Stomach smooth muscle (tissue), 2 donors: ENCODE measurements at regions not wholly inside any gene's neighbourhood (a gene's known extent, or its start where the extent isn't known, plus 50 kb on each side); places are given as distances from the start of the nearest gene placed in this dataset.

Experiments
- H3K27ac ChIP-seq: one replicate; pipeline ENCODE4 v1.7.0; 2013; ENCODE audit warnings: mild to moderate bottlenecking, low read length, inconsistent platforms
- H3K27me3 ChIP-seq, 2 donors: one replicate each; pipeline ENCODE4 v1.7.0; 2013; ENCODE audit warnings: low read length in 2 of 2; ENCODE audit not compliant: insufficient read depth in 2 of 2, control insufficient read depth in 1 of 2
- H3K36me3 ChIP-seq, 2 donors: one replicate each; pipeline ENCODE4 v1.7.0; 2013; ENCODE audit warnings: low read length in 2 of 2; ENCODE audit not compliant: control insufficient read depth in 2 of 2, insufficient read depth in 2 of 2
- H3K4me1 ChIP-seq: one replicate; pipeline ENCODE4 v1.7.0; 2013; ENCODE audit warnings: low read length; ENCODE audit not compliant: control insufficient read depth, insufficient read depth
- H3K4me3 ChIP-seq, 2 donors: one replicate each; pipeline ENCODE4 v1.7.0; 2013; ENCODE audit warnings: low read length in 2 of 2
- H3K9ac ChIP-seq, 2 donors: one replicate each; pipeline ENCODE4 v1.7.0; 2013; ENCODE audit warnings: low read length in 2 of 2, mild to moderate bottlenecking in 1 of 2
- H3K9me3 ChIP-seq, 2 donors: one replicate each; pipeline ENCODE4 v1.7.0; 2013; ENCODE audit warnings: low read length in 2 of 2; ENCODE audit not compliant: control insufficient read depth in 2 of 2
- donor health status: healthy.
- donor health status: Pancreatic carcinoma.

GRCh38 chr5:14090755-14091154 lies 52.4 kb upstream of the TRIO start:
- Histone ChIP-seq H3K9me3 (no peaks in the 10 kb centered on the region), H3K27ac (no peak overlapping the region), H3K36me3 (no peaks in the 10 kb centered on the region), H3K4me3 (no peak overlapping the region), H3K9ac (no peak overlapping the region), H3K27me3 (no peaks in the 10 kb centered on the region), H3K4me1 (no peaks in the 10 kb centered on the region)

- no peaks in the 10 kb centered on the region for H3K27me3 ChIP-seq
- no peaks in the 10 kb centered on the region for H3K4me1 ChIP-seq
- no peak overlapping the region for H3K27ac ChIP-seq
- H3K36me3 ChIP-seq, result no peaks in the 10 kb centered on the region
- H3K4me3 ChIP-seq, result no peak overlapping the region
- no peaks in the 10 kb centered on the region for H3K9me3 ChIP-seq
- no peak overlapping the region for H3K9ac ChIP-seq
These were observed 52.9 kb upstream of the TRIO start for GRCh38 chr5:14090290-14090689.

GRCh38 chr5:14089198-14089597 lies 53.9 kb upstream of the TRIO start:
- Histone ChIP-seq H3K36me3 (no peaks in the 10 kb centered on the region), H3K4me1 (no peaks in the 10 kb centered on the region), H3K27me3 (no peaks in the 10 kb centered on the region), H3K9me3 (no peaks in the 10 kb centered on the region), H3K4me3 (no peak overlapping the region), H3K9ac (no peak overlapping the region), H3K27ac (no peak overlapping the region)

- no peaks in the 10 kb centered on the region for H3K4me1 ChIP-seq
- H3K9me3 ChIP-seq, result peaks cover 0 to 4% of the 10 kb centered on the region in 2 donors
- H3K4me3 ChIP-seq, result no peak overlapping the region
- H3K9ac ChIP-seq, result no peak overlapping the region
- H3K27me3 ChIP-seq, result no peaks in the 10 kb centered on the region
- no peak overlapping the region for H3K27ac ChIP-seq
- no peaks in the 10 kb centered on the region for H3K36me3 ChIP-seq
These were observed 56.9 kb upstream of the TRIO start for GRCh38 chr5:14086261-14086660.

GRCh38 chr5:14082973-14083372 lies 60.2 kb upstream of the TRIO start:
- H3K4me3 ChIP-seq, result no peak overlapping the region
- no peaks in the 10 kb centered on the region for H3K27me3 ChIP-seq
- H3K4me1 ChIP-seq, result no peaks in the 10 kb centered on the region
- no peak overlapping the region for H3K9ac ChIP-seq
- H3K27ac ChIP-seq, result no peak overlapping the region
- H3K9me3 ChIP-seq, result peaks cover 0 to 4% of the 10 kb centered on the region in 2 donors
- H3K36me3 ChIP-seq, result no peaks in the 10 kb centered on the region

- Histone ChIP-seq H3K9me3 (peaks cover 0 to 4% of the 10 kb centered on the region in 2 donors), H3K27ac (no peak overlapping the region)
These were observed 60.6 kb upstream of the TRIO start for GRCh38 chr5:14082523-14082922.

GRCh38 chr5:14081791-14082190 lies 61.4 kb upstream of the TRIO start:
- H3K27me3 ChIP-seq, result no peaks in the 10 kb centered on the region
- no peak overlapping the region for H3K9ac ChIP-seq
- no peaks in the 10 kb centered on the region for H3K36me3 ChIP-seq
- H3K4me3 ChIP-seq, result no peak overlapping the region
- no peak overlapping the region for H3K27ac ChIP-seq
- H3K4me1 ChIP-seq, result no peaks in the 10 kb centered on the region
- H3K9me3 ChIP-seq, result peaks cover 0 to 4% of the 10 kb centered on the region in 2 donors

More at GRCh38 chr5:14082523-14082922, 60.6 kb upstream of the TRIO start:
- Histone ChIP-seq H3K36me3 (no peaks in the 10 kb centered on the region), H3K27me3 (no peaks in the 10 kb centered on the region), H3K4me3 (no peak overlapping the region), H3K4me1 (no peaks in the 10 kb centered on the region), H3K9ac (no peak overlapping the region)

- no peaks in the 10 kb centered on the region for H3K4me1 ChIP-seq
- no peaks in the 10 kb centered on the region for H3K27me3 ChIP-seq
- peaks cover 0 to 4% of the 10 kb centered on the region in 2 donors for H3K9me3 ChIP-seq
- no peaks in the 10 kb centered on the region for H3K36me3 ChIP-seq
- H3K9ac ChIP-seq, result no peak overlapping the region
- H3K4me3 ChIP-seq, result no peak overlapping the region
- no peak overlapping the region for H3K27ac ChIP-seq
These were observed 64.4 kb upstream of the TRIO start for GRCh38 chr5:14078716-14079115.

- Histone ChIP-seq H3K36me3 (no peaks in the 10 kb centered on the region), H3K9ac (no peak overlapping the region), H3K9me3 (peaks cover 0 to 3% of the 10 kb centered on the region in 2 donors), H3K27ac (no peak overlapping the region), H3K4me3 (no peak overlapping the region), H3K27me3 (no peaks in the 10 kb centered on the region), H3K4me1 (no peaks in the 10 kb centered on the region)
These were observed 65.6 kb upstream of the TRIO start for GRCh38 chr5:14077501-14077900.

GRCh38 chr5:14076561-14076960 lies 66.6 kb upstream of the TRIO start:
- no peak overlapping the region for H3K4me3 ChIP-seq
- H3K27ac ChIP-seq, result no peak overlapping the region
- no peaks in the 10 kb centered on the region for H3K9me3 ChIP-seq
- no peaks in the 10 kb centered on the region for H3K4me1 ChIP-seq
- no peak overlapping the region for H3K9ac ChIP-seq
- no peaks in the 10 kb centered on the region for H3K36me3 ChIP-seq
- H3K27me3 ChIP-seq, result no peaks in the 10 kb centered on the region

- Histone ChIP-seq H3K36me3 (no peaks in the 10 kb centered on the region), H3K9me3 (no peaks in the 10 kb centered on the region), H3K4me3 (no peak overlapping the region), H3K9ac (no peak overlapping the region), H3K4me1 (no peaks in the 10 kb centered on the region), H3K27me3 (no peaks in the 10 kb centered on the region), H3K27ac (no peak overlapping the region)
These were observed 67.2 kb upstream of the TRIO start for GRCh38 chr5:14075937-14076336.
